Esophagus squamous epithelium (tissue), 5 donors: ENCODE measurements at regions not wholly inside any gene's neighbourhood (a gene's known extent, or its start where the extent isn't known, plus 50 kb on each side); places are given as distances from the start of the nearest gene placed in this dataset.
"Not testable (repeated sequence)": the region's sequence is repeated elsewhere in the genome, so short reads cannot be mapped to it uniquely, and the experiment has no call there.

Experiments
- DNase-seq: peaks from one replicate; lab custom pipeline; 2025; lab: John Stamatoyannopoulos, UW
- H3K27ac ChIP-seq, 4 donors: fragments of 200-600 bp; sonication (generic); one replicate each; pipeline ENCODE4 v1.5.1; 2016 to 2019; ENCODE audit warnings: mild to moderate bottlenecking in 1 of 4
- H3K27me3 ChIP-seq, 4 donors: fragments of 200-600 bp; sonication (generic); 1 replicate in 3 of 4; 2 replicates in 1 of 4; pipeline versions ENCODE4 v1.5.1 to v1.6.0; 2017 to 2021; ENCODE audit warnings: antibody characterized with exemption in 1 of 4
- H3K36me3 ChIP-seq, 3 donors: fragments of 200-600 bp; sonication (generic); one replicate each; pipeline ENCODE4 v1.5.1; 2016 to 2019
- H3K4me1 ChIP-seq, 3 donors: fragments of 200-600 bp; sonication (generic); one replicate each; pipeline ENCODE4 v1.5.1; 2017 to 2019
- H3K4me3 ChIP-seq, 4 donors: fragments of 200-600 bp; sonication (generic); 1 replicate in 3 of 4; 2 replicates in 1 of 4; pipeline ENCODE4 v1.5.1; 2016 to 2019; ENCODE audit warnings: mild to moderate bottlenecking in 2 of 4, moderate library complexity in 1 of 4
- H3K9me3 ChIP-seq, 3 donors: fragments of 200-600 bp; sonication (generic); one replicate each; pipeline ENCODE4 v1.5.1; 2016 to 2019
- CTCF ChIP-seq, 6 experiments: fragments of 450-650 bp in 4 of 6; fragments of 200-600 bp in 2 of 6; sonication (generic) in 2 of 6; IDR thresholded peaks; one replicate each; pipeline ENCODE4 v1.5.1; 2016 to 2019; ENCODE audit warnings: antibody characterized with exemption in 6 of 6, mild to moderate bottlenecking in 4 of 6, moderate library complexity in 4 of 6
- POLR2A ChIP-seq, 4 donors: fragments of 450-650 bp; IDR thresholded peaks; one replicate each; pipeline ENCODE4 v1.6.1; 2017; ENCODE audit warnings: antibody characterized with exemption in 4 of 4, mild to moderate bottlenecking in 4 of 4, moderate library complexity in 3 of 4
- WGBS, 2 donors: methylation state at CpG; one replicate each; pipeline ENCODE4 v1.1.5; 2018; 5-methylcytosine and 5-hydroxymethylcytosine counted together
- intact Hi-C: fragments of 100-400 bp; cut with DNase I; formaldehyde crosslinking; loops from one replicate; pipeline ENCODE4 v1.15.0; 2022
- donor health status: DM: yes; HTN: yes; CAD: no.

- intact Hi-C loops, result no loop called here
- no peak for DNase-seq
- H3K4me3 ChIP-seq, result no peak overlapping the region
- H3K27me3 ChIP-seq, result no peaks in the 10 kb centered on the region
- no peaks in the 10 kb centered on the region for H3K4me1 ChIP-seq
- 45 to 46% methylated on average over 4 of the region's 4 CpGs for WGBS, 2 donors
- no peaks in the 10 kb centered on the region for H3K9me3 ChIP-seq
- TF ChIP-seq POLR2A (IDR thresholded peaks at IDR 0.05), result no peak
- H3K36me3 ChIP-seq, result no peaks in the 10 kb centered on the region
- no peak overlapping the region for H3K27ac ChIP-seq
Measured at GRCh38 chr9:103225702-103226646, 230.8 kb downstream of the CYLC2 start.

- H3K4me1 ChIP-seq, result no peaks in the 10 kb centered on the region
- H3K27me3 ChIP-seq, result no peaks in the 10 kb centered on the region
- no peaks in the 10 kb centered on the region for H3K9me3 ChIP-seq
- WGBS, 2 donors, result 48 to 50% methylated on average over 1 of the region's 1 CpG
- DNase-seq, result no peak
- intact Hi-C loops, result no loop called here
- H3K4me3 ChIP-seq, result no peak overlapping the region
- no peak overlapping the region for H3K27ac ChIP-seq
- TF ChIP-seq CTCF (IDR thresholded peaks at IDR 0.05), result no peak
- no peak for TF ChIP-seq POLR2A (IDR thresholded peaks at IDR 0.05)
- H3K36me3 ChIP-seq, result no peaks in the 10 kb centered on the region
Measured at GRCh38 chr9:103226647-103227013, 231.5 kb downstream of the CYLC2 start.

- DNase-seq, intact Hi-C loops, H3K4me3 ChIP-seq: not testable (repeated sequence)
Measured at GRCh38 chr9:103237571-103238109, 242.5 kb downstream of the CYLC2 start.

GRCh38 chr9:103242025-103242424 is 246.9 kb downstream of the CYLC2 start:
- WGBS, 2 donors, result 47 to 57% methylated on average over 1 of the region's 1 CpG
- TF ChIP-seq POLR2A (IDR thresholded peaks at IDR 0.05) (no peak), CTCF (IDR thresholded peaks at IDR 0.05) (no peak)
- no peaks in the 10 kb centered on the region for H3K27me3 ChIP-seq
- no peaks in the 10 kb centered on the region for H3K36me3 ChIP-seq
- DNase-seq, result no peak
- intact Hi-C loops, result no loop called here
- no peaks in the 10 kb centered on the region for H3K4me1 ChIP-seq
- H3K4me3 ChIP-seq, result no peak overlapping the region
- no peak overlapping the region for H3K27ac ChIP-seq
- H3K9me3 ChIP-seq, result no peaks in the 10 kb centered on the region

More at GRCh38 chr9:103237571-103238109, 242.5 kb downstream of the CYLC2 start:
- H3K4me1 ChIP-seq, H3K27ac ChIP-seq, H3K9me3 ChIP-seq, H3K27me3 ChIP-seq, H3K36me3 ChIP-seq: not testable (repeated sequence)
- 85 to 86% methylated on average over 5 to 14 of the region's 24 CpGs for WGBS, 2 donors

GRCh38 chr9:103242486-103242885 is 247.4 kb downstream of the CYLC2 start:
- Histone ChIP-seq H3K4me1 (no peaks in the 10 kb centered on the region), H3K36me3 (no peaks in the 10 kb centered on the region), H3K9me3 (no peaks in the 10 kb centered on the region), H3K27me3 (no peaks in the 10 kb centered on the region), H3K27ac (no peak overlapping the region), H3K4me3 (no peak overlapping the region)
- 73 to 90% methylated on average over 2 of the region's 2 CpGs for WGBS, 2 donors
- TF ChIP-seq CTCF (IDR thresholded peaks at IDR 0.05), result no peak
- no peak for TF ChIP-seq POLR2A (IDR thresholded peaks at IDR 0.05)
- intact Hi-C loops, result no loop called here
- DNase-seq, result no peak

- 26 to 50% methylated on average over 2 of the region's 2 CpGs for WGBS, 2 donors
- TF ChIP-seq CTCF (IDR thresholded peaks at IDR 0.05) (no peak), POLR2A (IDR thresholded peaks at IDR 0.05) (no peak)
- Histone ChIP-seq H3K9me3 (no peaks in the 10 kb centered on the region), H3K36me3 (no peaks in the 10 kb centered on the region), H3K27ac (no peak overlapping the region), H3K27me3 (no peaks in the 10 kb centered on the region), H3K4me1 (no peaks in the 10 kb centered on the region), H3K4me3 (no peak overlapping the region)
- intact Hi-C loops, result no loop called here
- DNase-seq, result no peak
Measured at GRCh38 chr9:103243553-103243952, 248.4 kb downstream of the CYLC2 start.
